ENCODE measurements at regions not wholly inside any gene's neighbourhood (a gene's known extent, or its start where the extent isn't known, plus 50 kb on each side); places are given as distances from the start of the nearest gene placed in this dataset.

GRCh38 chr7:17672783-17673182 is 267.5 kb downstream of the SNX13 start:
- DNase-seq (ENCODE audit: extremely low spot score in 2 of 2) = no peak
- H3K4me1 ChIP-seq = peaks cover 12% of the 10 kb centered on the region
- no peaks in the 10 kb centered on the region for H3K36me3 ChIP-seq
- H3K27me3 ChIP-seq = no peaks in the 10 kb centered on the region
- no peak overlapping the region for H3K4me3 ChIP-seq
- intact Hi-C loops (cut with DNase I) = no loop called here
- TF ChIP-seq POLR2A (IDR thresholded peaks at IDR 0.05) (no peak), POLR2AphosphoS5 (IDR thresholded peaks at IDR 0.05; ENCODE audit: insufficient read depth in 1 of 2, low read depth in 1 of 2) (no peak)
- TF ChIP-seq, protein P1, sequence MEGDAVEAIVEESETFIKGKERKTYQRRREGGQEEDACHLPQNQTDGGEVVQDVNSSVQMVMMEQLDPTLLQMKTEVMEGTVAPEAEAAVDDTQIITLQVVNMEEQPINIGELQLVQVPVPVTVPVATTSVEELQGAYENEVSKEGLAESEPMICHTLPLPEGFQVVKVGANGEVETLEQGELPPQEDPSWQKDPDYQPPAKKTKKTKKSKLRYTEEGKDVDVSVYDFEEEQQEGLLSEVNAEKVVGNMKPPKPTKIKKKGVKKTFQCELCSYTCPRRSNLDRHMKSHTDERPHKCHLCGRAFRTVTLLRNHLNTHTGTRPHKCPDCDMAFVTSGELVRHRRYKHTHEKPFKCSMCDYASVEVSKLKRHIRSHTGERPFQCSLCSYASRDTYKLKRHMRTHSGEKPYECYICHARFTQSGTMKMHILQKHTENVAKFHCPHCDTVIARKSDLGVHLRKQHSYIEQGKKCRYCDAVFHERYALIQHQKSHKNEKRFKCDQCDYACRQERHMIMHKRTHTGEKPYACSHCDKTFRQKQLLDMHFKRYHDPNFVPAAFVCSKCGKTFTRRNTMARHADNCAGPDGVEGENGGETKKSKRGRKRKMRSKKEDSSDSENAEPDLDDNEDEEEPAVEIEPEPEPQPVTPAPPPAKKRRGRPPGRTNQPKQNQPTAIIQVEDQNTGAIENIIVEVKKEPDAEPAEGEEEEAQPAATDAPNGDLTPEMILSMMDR (IDR thresholded peaks at IDR 0.05) = no peak
- H3K9me3 ChIP-seq = no peaks in the 10 kb centered on the region
- peak overlapping the region; percentile 3 for H3K27ac ChIP-seq

GRCh38 chr7:17674166-17674942 is 265.9 kb downstream of the SNX13 start:
- no peak overlapping the region for H3K4me3 ChIP-seq
- H3K27ac ChIP-seq = peak overlapping the region; percentile 76
- no peaks in the 10 kb centered on the region for H3K27me3 ChIP-seq
- DNase-seq (ENCODE audit: extremely low spot score in 2 of 2) = no peak
- peaks cover 22% of the 10 kb centered on the region for H3K4me1 ChIP-seq
- intact Hi-C loops (cut with DNase I) = no loop called here
- no peaks in the 10 kb centered on the region for H3K9me3 ChIP-seq
- TF ChIP-seq POLR2A (IDR thresholded peaks at IDR 0.05) (no peak), POLR2AphosphoS5 (IDR thresholded peaks at IDR 0.05; ENCODE audit: insufficient read depth in 1 of 2, low read depth in 1 of 2) (peak in 1 of 2 donors; percentile 79)
- H3K36me3 ChIP-seq = no peaks in the 10 kb centered on the region

GRCh38 chr7:17674943-17675608 is 265.2 kb downstream of the SNX13 start:
- Histone ChIP-seq H3K36me3 (no peaks in the 10 kb centered on the region), H3K4me1 (peaks cover 29% of the 10 kb centered on the region), H3K9me3 (no peaks in the 10 kb centered on the region), H3K27me3 (no peaks in the 10 kb centered on the region), H3K4me3 (no peak overlapping the region), H3K27ac (peak overlapping the region; percentile 76)
- DNase-seq (ENCODE audit: extremely low spot score in 2 of 2) = no peak
- TF ChIP-seq POLR2A (IDR thresholded peaks at IDR 0.05) = no peak
- TF ChIP-seq, protein P1 (IDR thresholded peaks at IDR 0.05) = no peak
- TF ChIP-seq POLR2AphosphoS5 (IDR thresholded peaks at IDR 0.05; ENCODE audit: insufficient read depth in 1 of 2, low read depth in 1 of 2) = no peak
- intact Hi-C loops (cut with DNase I) = no loop called here

DNA sequence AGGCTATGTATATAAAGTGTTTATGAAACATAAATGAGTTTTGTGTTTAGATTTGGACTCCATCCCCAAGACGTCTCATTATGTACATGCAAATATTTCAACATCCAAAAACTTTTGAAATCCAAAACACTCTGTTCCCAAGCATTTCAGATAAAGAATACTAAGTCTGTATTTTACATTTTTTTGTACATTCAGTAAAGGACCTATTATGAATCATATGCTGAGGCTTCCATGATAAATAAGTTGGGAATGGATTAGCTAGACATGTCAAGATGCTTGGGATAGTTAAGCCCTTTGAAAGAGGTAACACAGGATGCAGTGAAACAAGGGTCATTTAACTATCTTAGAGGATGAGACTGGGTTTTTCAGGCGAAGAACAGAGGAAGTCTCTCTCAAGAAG is 262.9 kb downstream of the SNX13 start:
- no peaks in the 10 kb centered on the region for H3K27me3 ChIP-seq
- intact Hi-C loops (cut with DNase I) = no loop called here
- no peak overlapping the region for H3K4me3 ChIP-seq
- H3K4me1 ChIP-seq = peaks cover 43% of the 10 kb centered on the region
- no peaks in the 10 kb centered on the region for H3K9me3 ChIP-seq
- H3K27ac ChIP-seq = no peak overlapping the region
- TF ChIP-seq, protein P1 (IDR thresholded peaks at IDR 0.05) = no peak
- TF ChIP-seq POLR2A (IDR thresholded peaks at IDR 0.05) (no peak), POLR2AphosphoS5 (IDR thresholded peaks at IDR 0.05; ENCODE audit: insufficient read depth in 1 of 2, low read depth in 1 of 2) (no peak)
- DNase-seq (ENCODE audit: extremely low spot score in 2 of 2) = no peak
- H3K36me3 ChIP-seq = no peaks in the 10 kb centered on the region

DNA sequence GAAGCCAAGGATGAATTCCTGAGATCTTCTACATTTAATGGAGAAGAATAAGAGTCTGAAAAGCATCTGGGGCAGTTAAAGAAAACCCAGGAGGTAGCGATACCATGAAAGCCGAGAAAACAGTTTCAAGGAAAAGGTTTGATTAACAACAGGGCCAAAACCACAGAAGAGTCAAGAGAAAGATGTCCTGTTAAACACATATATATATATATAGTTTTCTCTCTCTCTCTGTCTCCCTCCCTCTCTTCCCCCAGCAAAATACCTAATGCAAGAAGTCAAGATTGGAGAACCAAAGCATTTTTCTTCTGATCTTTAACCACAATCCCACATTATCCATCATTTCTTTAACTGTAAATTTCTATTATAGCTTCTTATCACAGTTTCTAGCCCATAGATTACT is 261.4 kb downstream of the SNX13 start:
- no peak for DNase-seq (ENCODE audit: extremely low spot score in 2 of 2)
- H3K9me3 ChIP-seq = no peaks in the 10 kb centered on the region
- H3K4me3 ChIP-seq = no peak overlapping the region
- H3K36me3 ChIP-seq = no peaks in the 10 kb centered on the region
- no peaks in the 10 kb centered on the region for H3K27me3 ChIP-seq
- H3K27ac ChIP-seq = peak overlapping the region; percentile 81
- peaks cover 43% of the 10 kb centered on the region for H3K4me1 ChIP-seq
- TF ChIP-seq POLR2AphosphoS5 (IDR thresholded peaks at IDR 0.05; ENCODE audit: insufficient read depth in 1 of 2, low read depth in 1 of 2) = no peak
- no peak for TF ChIP-seq POLR2A (IDR thresholded peaks at IDR 0.05)
- TF ChIP-seq, protein P1 (IDR thresholded peaks at IDR 0.05) = no peak
- intact Hi-C loops (cut with DNase I) = no loop called here

All from vagina (tissue), 2 donors.